ENCODE measurements at regions not wholly inside any gene's neighbourhood (a gene's known extent, or its start where the extent isn't known, plus 50 kb on each side); places are given as distances from the start of the nearest gene placed in this dataset.

- no peak for DNase-seq (ENCODE audit: low read depth in 2 of 2)
Observed at GRCh38 chr10:123454987-123455386, 211.2 kb upstream of the GPR26 start.

- no peak for DNase-seq (ENCODE audit: low read depth in 2 of 2)
Observed at GRCh38 chr10:123455861-123456260, 210.3 kb upstream of the GPR26 start.

- no peak for DNase-seq (ENCODE audit: low read depth in 2 of 2)
Observed at GRCh38 chr10:123458933-123459332, 207.2 kb upstream of the GPR26 start.

- DNase-seq (ENCODE audit: low read depth in 2 of 2) = no peak
Observed at GRCh38 chr10:123459371-123460091, 206.6 kb upstream of the GPR26 start.

GRCh38 chr10:123462246-123462645 lies 203.9 kb upstream of the GPR26 start:
- no peak for DNase-seq (ENCODE audit: low read depth in 2 of 2)

GRCh38 chr10:123462756-123463155 lies 203.4 kb upstream of the GPR26 start:
- no peak for DNase-seq (ENCODE audit: low read depth in 2 of 2)

- DNase-seq (ENCODE audit: low read depth in 2 of 2) = no peak
Observed at GRCh38 chr10:123463181-123463580, 203.0 kb upstream of the GPR26 start.

GRCh38 chr10:123463698-123464097 lies 202.5 kb upstream of the GPR26 start:
- DNase-seq (ENCODE audit: low read depth in 2 of 2) = no peak

GRCh38 chr10:123464430-123465323 lies 201.5 kb upstream of the GPR26 start:
- no peak for DNase-seq (ENCODE audit: low read depth in 2 of 2)

- DNase-seq (ENCODE audit: low read depth in 2 of 2) = no peak
Observed at GRCh38 chr10:123470336-123470921, 195.7 kb upstream of the GPR26 start.

GRCh38 chr10:123471811-123472210 lies 194.3 kb upstream of the GPR26 start:
- DNase-seq (ENCODE audit: low read depth in 2 of 2) = no peak

GRCh38 chr10:123472606-123473005 lies 193.5 kb upstream of the GPR26 start:
- DNase-seq (ENCODE audit: low read depth in 2 of 2) = no peak

- DNase-seq (ENCODE audit: low read depth in 2 of 2) = no peak
Observed at GRCh38 chr10:123474700-123475099, 191.5 kb upstream of the GPR26 start.

- DNase-seq (ENCODE audit: low read depth in 2 of 2) = no peak
Observed at GRCh38 chr10:123475466-123475865, 190.7 kb upstream of the GPR26 start.

- no peak for DNase-seq (ENCODE audit: low read depth in 2 of 2)
Observed at GRCh38 chr10:123478116-123478515, 188.0 kb upstream of the GPR26 start.

- DNase-seq (ENCODE audit: low read depth in 2 of 2) = no peak
Observed at GRCh38 chr10:123479640-123480039, 186.5 kb upstream of the GPR26 start.

GRCh38 chr10:123480344-123480743 lies 185.8 kb upstream of the GPR26 start:
- DNase-seq (ENCODE audit: low read depth in 2 of 2) = no peak

GRCh38 chr10:123480845-123481244 lies 185.3 kb upstream of the GPR26 start:
- no peak for DNase-seq (ENCODE audit: low read depth in 2 of 2)

- DNase-seq (ENCODE audit: low read depth in 2 of 2) = no peak
Observed at GRCh38 chr10:123484722-123485121, 181.4 kb upstream of the GPR26 start.

- no peak for DNase-seq (ENCODE audit: low read depth in 2 of 2)
Observed at GRCh38 chr10:123485341-123485960, 180.7 kb upstream of the GPR26 start.

GRCh38 chr10:123488436-123488835 lies 177.7 kb upstream of the GPR26 start:
- DNase-seq (ENCODE audit: low read depth in 2 of 2) = no peak

- no peak for DNase-seq (ENCODE audit: low read depth in 2 of 2)
Observed at GRCh38 chr10:123491364-123491763, 174.8 kb upstream of the GPR26 start.
